Glutamatergic neuron (in vitro differentiated cells): ENCODE measurements at regions not wholly inside any gene's neighbourhood (a gene's known extent, or its start where the extent isn't known, plus 50 kb on each side); places are given as distances from the start of the nearest gene placed in this dataset.

Experiments used
- DNase-seq: peaks from one replicate; pipeline ENCODE4 v3.0.0; 2022
- H3K27ac Mint-ChIP-seq: one replicate; pipeline ENCODE4 v1.8.0; 2020; ENCODE audit warnings: mild to moderate bottlenecking, mixed read lengths, inconsistent platforms; ENCODE audit not compliant: unreplicated experiment
- H3K27me3 Mint-ChIP-seq: one replicate; pipeline ENCODE4 v1.8.0; 2020; ENCODE audit warnings: mild to moderate bottlenecking, moderate library complexity, mixed read lengths, inconsistent platforms; ENCODE audit not compliant: unreplicated experiment
- H3K36me3 Mint-ChIP-seq: one replicate; pipeline ENCODE4 v1.8.0; 2020; ENCODE audit warnings: mild to moderate bottlenecking, mixed read lengths, inconsistent platforms; ENCODE audit not compliant: unreplicated experiment
- H3K4me1 Mint-ChIP-seq: one replicate; pipeline ENCODE4 v1.8.0; 2020; ENCODE audit warnings: mild to moderate bottlenecking, low read depth, mixed read lengths, inconsistent platforms; ENCODE audit not compliant: unreplicated experiment
- H3K4me3 Mint-ChIP-seq: one replicate; pipeline ENCODE4 v1.8.0; 2020; ENCODE audit warnings: mild to moderate bottlenecking, mixed read lengths, inconsistent platforms; ENCODE audit not compliant: unreplicated experiment
- H3K9me3 Mint-ChIP-seq: one replicate; pipeline ENCODE4 v1.8.0; 2020; ENCODE audit warnings: mild to moderate bottlenecking, moderate library complexity, mixed read lengths, inconsistent platforms; ENCODE audit not compliant: unreplicated experiment
- CTCF ChIP-seq: fragments of 200-600 bp; sonication (generic); IDR thresholded peaks from one replicate; pipeline ENCODE4 v1.5.0; 2021; ENCODE audit not compliant: partially characterized antibody, unreplicated experiment

- no peak for DNase-seq
- no peak for TF ChIP-seq CTCF
- peaks cover 13% of the 10 kb centered on the region for H3K4me1 Mint-ChIP-seq
- no peaks in the 10 kb centered on the region for H3K9me3 Mint-ChIP-seq
- H3K27me3 Mint-ChIP-seq, result no peaks in the 10 kb centered on the region
- no peaks in the 10 kb centered on the region for H3K36me3 Mint-ChIP-seq
- no peak overlapping the region for H3K27ac Mint-ChIP-seq
- H3K4me3 Mint-ChIP-seq, result no peak overlapping the region
These were observed 655.3 kb downstream of the SLC16A7 start for GRCh38 chr12:60251091-60251490.

- Mint-ChIP-seq H3K9me3 (no peaks in the 10 kb centered on the region), H3K27me3 (no peaks in the 10 kb centered on the region), H3K4me3 (no peak overlapping the region), H3K27ac (no peak overlapping the region), H3K4me1 (peaks cover 18% of the 10 kb centered on the region), H3K36me3 (no peaks in the 10 kb centered on the region)
- no peak for TF ChIP-seq CTCF
- no peak for DNase-seq
These were observed 656.7 kb downstream of the SLC16A7 start for GRCh38 chr12:60252359-60253096.

GRCh38 chr12:60255044-60255443, 659.2 kb downstream of the SLC16A7 start:
- no peak for DNase-seq
- Mint-ChIP-seq H3K9me3 (no peaks in the 10 kb centered on the region), H3K4me3 (no peak overlapping the region), H3K36me3 (no peaks in the 10 kb centered on the region), H3K27me3 (no peaks in the 10 kb centered on the region), H3K27ac (no peak overlapping the region), H3K4me1 (peaks cover 29% of the 10 kb centered on the region)
- no peak for TF ChIP-seq CTCF

- TF ChIP-seq CTCF, result no peak
- Mint-ChIP-seq H3K9me3 (no peaks in the 10 kb centered on the region), H3K27ac (no peak overlapping the region), H3K4me1 (peaks cover 29% of the 10 kb centered on the region), H3K36me3 (no peaks in the 10 kb centered on the region), H3K4me3 (no peak overlapping the region), H3K27me3 (no peaks in the 10 kb centered on the region)
- no peak for DNase-seq
These were observed 661.2 kb downstream of the SLC16A7 start for GRCh38 chr12:60257063-60257462.

- H3K4me3 Mint-ChIP-seq, result no peak overlapping the region
- H3K9me3 Mint-ChIP-seq, result no peaks in the 10 kb centered on the region
- no peak overlapping the region for H3K27ac Mint-ChIP-seq
- no peaks in the 10 kb centered on the region for H3K36me3 Mint-ChIP-seq
- TF ChIP-seq CTCF, result no peak
- peaks cover 28% of the 10 kb centered on the region for H3K4me1 Mint-ChIP-seq
- H3K27me3 Mint-ChIP-seq, result no peaks in the 10 kb centered on the region
- no peak for DNase-seq
These were observed 663.4 kb downstream of the SLC16A7 start for GRCh38 chr12:60259225-60259624.
